GM19455 (cell line): ENCODE measurements at regions not wholly inside any gene's neighbourhood (a gene's known extent, or its start where the extent isn't known, plus 50 kb on each side); places are given as distances from the start of the nearest gene placed in this dataset.

ENCODE experiments used
- ATAC-seq: cut with Tn5 transposase; IDR thresholded peaks from one replicate; pipeline ENCODE4 v1.9.1; 2021; ENCODE audit not compliant: unreplicated experiment

- no peak for ATAC-seq
Observed at GRCh38 chr2:104125096-104125495, 728.8 kb upstream of the POU3F3 start.

GRCh38 chr2:104127049-104127770, 726.7 kb upstream of the POU3F3 start:
- no peak for ATAC-seq

- no peak for ATAC-seq
Observed at GRCh38 chr2:104140361-104140760, 713.6 kb upstream of the POU3F3 start.

GRCh38 chr2:104158191-104158590, 695.7 kb upstream of the POU3F3 start:
- no peak for ATAC-seq

GRCh38 chr2:104163611-104164130, 690.2 kb upstream of the POU3F3 start:
- no peak for ATAC-seq

GRCh38 chr2:104164721-104165252, 689.1 kb upstream of the POU3F3 start:
- no peak for ATAC-seq

GRCh38 chr2:104177179-104177578, 676.7 kb upstream of the POU3F3 start:
- no peak for ATAC-seq

- no peak for ATAC-seq
Observed at GRCh38 chr2:104179644-104180043, 674.3 kb upstream of the POU3F3 start.

GRCh38 chr2:104200533-104201168, 653.3 kb upstream of the POU3F3 start:
- no peak for ATAC-seq

- no peak for ATAC-seq
Observed at GRCh38 chr2:104213758-104214157, 640.2 kb upstream of the POU3F3 start.

- no peak for ATAC-seq
Observed at GRCh38 chr2:104215269-104216161, 638.4 kb upstream of the POU3F3 start.

- ATAC-seq: no peak
Observed at GRCh38 chr2:104233591-104233990, 620.3 kb upstream of the POU3F3 start.

- ATAC-seq: no peak
Observed at GRCh38 chr2:104236491-104236890, 617.4 kb upstream of the POU3F3 start.

GRCh38 chr2:104240984-104241383, 612.9 kb upstream of the POU3F3 start:
- no peak for ATAC-seq

GRCh38 chr2:104249629-104250028, 604.3 kb upstream of the POU3F3 start:
- no peak for ATAC-seq

- no peak for ATAC-seq
Observed at GRCh38 chr2:104250635-104251034, 603.3 kb upstream of the POU3F3 start.

- no peak for ATAC-seq
Observed at GRCh38 chr2:104254017-104254416, 599.9 kb upstream of the POU3F3 start.

- ATAC-seq: no peak
Observed at GRCh38 chr2:104262714-104263113, 591.2 kb upstream of the POU3F3 start.

GRCh38 chr2:104279646-104280045, 574.3 kb upstream of the POU3F3 start:
- no peak for ATAC-seq

- no peak for ATAC-seq
Observed at GRCh38 chr2:104280216-104280615, 573.7 kb upstream of the POU3F3 start.

- ATAC-seq: no peak
Observed at GRCh38 chr2:104286841-104287240, 567.1 kb upstream of the POU3F3 start.
